WTC11 (cell line): ENCODE measurements at regions not wholly inside any gene's neighbourhood (a gene's known extent, or its start where the extent isn't known, plus 50 kb on each side); places are given as distances from the start of the nearest gene placed in this dataset.

Source experiments
- ATAC-seq: fragments of 200-7000 bp; cut with Tn5 transposase; 2 replicates; pipeline ENCODE4 v1.10.0; 2021; ENCODE audit warnings: mild to moderate bottlenecking, moderate library complexity
- CTCF ChIA-PET: fragments of 300-600 bp; sonication (Branson Sonifier 250); formaldehyde crosslinking; loops from one replicate; lab custom pipeline; 2021; ENCODE audit warnings: antibody characterized with exemption; lab: Charles Lee
- POLR2A ChIA-PET: fragments of 350-600 bp; sonication (Branson Sonifier 250); formaldehyde crosslinking; loops from one replicate; lab custom pipeline; 2021; ENCODE audit warnings: antibody characterized with exemption; lab: Charles Lee
- DNase-seq: peaks from one replicate; pipeline ENCODE4 v3.0.0; 2021; ENCODE audit warnings: low spot score
- H3K27ac Mint-ChIP-seq: 2 replicates; pipeline ENCODE4 v1.8.0; 2021; ENCODE audit warnings: mixed read lengths
- H3K27me3 Mint-ChIP-seq: 2 replicates; pipeline ENCODE4 v1.8.0; 2021; ENCODE audit warnings: low read depth, mild to moderate bottlenecking, moderate library complexity, mixed read lengths
- H3K36me3 Mint-ChIP-seq: 2 replicates; pipeline ENCODE4 v1.8.0; 2021; ENCODE audit warnings: mixed read lengths
- H3K4me1 Mint-ChIP-seq: 2 replicates; pipeline ENCODE4 v1.8.0; 2022; ENCODE audit warnings: mixed read lengths
- H3K4me3 Mint-ChIP-seq: 2 replicates; pipeline ENCODE4 v1.8.0; 2021; ENCODE audit warnings: mild to moderate bottlenecking, moderate library complexity, mixed read lengths
- H3K9me3 Mint-ChIP-seq: 2 replicates; pipeline ENCODE4 v1.8.0; 2021; ENCODE audit warnings: mixed read lengths
- CREM ChIP-seq: sonication (generic); formaldehyde crosslinking; IDR thresholded peaks from 2 replicates; pipeline ENCODE4 v1.8.1; 2022; ENCODE audit warnings: mild to moderate bottlenecking, missing genetic modification reagents, moderate library complexity
- ELF4 ChIP-seq: sonication (generic); formaldehyde crosslinking; IDR thresholded peaks from 2 replicates; pipeline ENCODE4 v1.8.1; 2022; ENCODE audit warnings: low read depth, mild to moderate bottlenecking, moderate library complexity, missing genetic modification reagents
- KAT7 ChIP-seq: sonication (generic); formaldehyde crosslinking; IDR thresholded peaks from 2 replicates; pipeline ENCODE4 v1.8.1; 2023; ENCODE audit warnings: missing genetic modification reagents, mild to moderate bottlenecking, borderline replicate concordance
- MXD4 ChIP-seq: fragments of 250-450 bp; sonication (Bioruptor Pico); IDR thresholded peaks from 2 replicates; pipeline ENCODE4 v1.8.0; 2021; ENCODE audit warnings: mild to moderate bottlenecking, moderate library complexity, borderline replicate concordance
- NR3C1 ChIP-seq: sonication (generic); formaldehyde crosslinking; conservative IDR thresholded peaks from 2 replicates; pipeline ENCODE4 v1.8.1; 2023; ENCODE audit warnings: low read depth, mild to moderate bottlenecking, missing genetic modification reagents
- OVOL2 ChIP-seq: fragments of 250-450 bp; sonication (Bioruptor Pico); IDR thresholded peaks from 2 replicates; pipeline ENCODE4 v1.9.0; 2021; ENCODE audit warnings: mild to moderate bottlenecking, borderline replicate concordance
- RORB ChIP-seq: fragments of 250-450 bp; sonication (Bioruptor Pico); IDR thresholded peaks from 2 replicates; pipeline ENCODE4 v1.9.0; 2021; ENCODE audit warnings: mild to moderate bottlenecking
- SP1 ChIP-seq: sonication (generic); formaldehyde crosslinking; conservative IDR thresholded peaks from 2 replicates; pipeline ENCODE4 v1.8.1; 2022; ENCODE audit warnings: missing genetic modification reagents
- ZBTB21 ChIP-seq: sonication (generic); formaldehyde crosslinking; IDR thresholded peaks from 2 replicates; pipeline ENCODE4 v1.8.1; 2023; ENCODE audit warnings: mild to moderate bottlenecking, missing genetic modification reagents, borderline replicate concordance
- ZNF263 ChIP-seq: sonication (generic); formaldehyde crosslinking; IDR thresholded peaks from 2 replicates; pipeline ENCODE4 v1.8.1; 2022; ENCODE audit warnings: low read depth, mild to moderate bottlenecking, moderate library complexity, missing genetic modification reagents
- ZNF416 ChIP-seq: fragments of 250-450 bp; sonication (Bioruptor Pico); IDR thresholded peaks from 2 replicates; pipeline ENCODE4 v1.9.0; 2021; ENCODE audit warnings: mild to moderate bottlenecking, inconsistent platforms
- ZNF423 ChIP-seq: fragments of 250-450 bp; sonication (Bioruptor Pico); IDR thresholded peaks from 2 replicates; pipeline ENCODE4 v2.1.2; 2022; ENCODE audit warnings: mild to moderate bottlenecking, moderate library complexity
- TF ChIP-seq, protein P1 (sequence below): fragments of 250-450 bp; sonication (Bioruptor Pico); IDR thresholded peaks from 2 replicates; pipeline ENCODE4 v1.9.0; 2021; ENCODE audit warnings: mild to moderate bottlenecking, borderline replicate concordance
- TF ChIP-seq, protein P2 (sequence below): fragments of 250-450 bp; sonication (Bioruptor Pico); conservative IDR thresholded peaks from 2 replicates; pipeline ENCODE4 v1.9.0; 2021; ENCODE audit warnings: mild to moderate bottlenecking
- TF ChIP-seq, protein P3 (sequence below): sonication (generic); formaldehyde crosslinking; IDR thresholded peaks from 2 replicates; pipeline ENCODE4 v1.8.0; 2022; ENCODE audit warnings: mild to moderate bottlenecking, missing genetic modification reagents
- TF ChIP-seq, protein P4 (sequence below): sonication (generic); formaldehyde crosslinking; IDR thresholded peaks from 2 replicates; pipeline ENCODE4 v1.8.0; 2022; ENCODE audit warnings: mild to moderate bottlenecking, missing genetic modification reagents
- TF ChIP-seq, protein P5 (sequence below): fragments of 250-450 bp; sonication (Bioruptor Pico); IDR thresholded peaks from 2 replicates; pipeline ENCODE4 v2.1.2; 2022; ENCODE audit warnings: mild to moderate bottlenecking, moderate library complexity
- TF ChIP-seq, protein P6 (sequence below): fragments of 250-450 bp; sonication (Bioruptor Pico); IDR thresholded peaks from 2 replicates; pipeline ENCODE4 v1.9.0; 2021; ENCODE audit warnings: mild to moderate bottlenecking

DNA sequence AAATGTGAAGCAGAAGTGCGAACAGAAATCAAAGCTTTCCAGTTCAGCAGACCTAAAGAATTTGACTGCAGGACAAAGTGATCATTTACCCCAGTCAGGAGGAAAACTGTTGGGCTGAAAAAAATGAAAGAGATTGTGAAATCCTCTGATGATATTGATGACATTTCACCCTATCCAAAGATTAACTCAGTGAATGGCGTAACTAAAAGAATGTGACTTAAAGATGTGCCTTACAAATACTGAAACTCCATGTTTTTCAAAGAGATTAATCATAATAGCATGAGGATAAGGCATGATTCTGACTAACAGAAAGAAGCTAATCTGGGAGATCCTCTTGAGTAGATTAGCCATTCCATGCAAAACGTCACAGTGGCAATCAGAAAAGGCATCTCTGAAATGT lies 225.6 kb downstream of the DUSP6 start:
- ATAC-seq = no peak
- Mint-ChIP-seq H3K36me3 (no peaks in the 10 kb centered on the region), H3K27ac (no peak overlapping the region), H3K9me3 (no peaks in the 10 kb centered on the region), H3K4me1 (peaks cover 6% of the 10 kb centered on the region), H3K4me3 (no peak overlapping the region), H3K27me3 (no peaks in the 10 kb centered on the region)
- CTCF ChIA-PET = no interaction called here
- no peak for DNase-seq
- TF ChIP-seq, protein P1, sequence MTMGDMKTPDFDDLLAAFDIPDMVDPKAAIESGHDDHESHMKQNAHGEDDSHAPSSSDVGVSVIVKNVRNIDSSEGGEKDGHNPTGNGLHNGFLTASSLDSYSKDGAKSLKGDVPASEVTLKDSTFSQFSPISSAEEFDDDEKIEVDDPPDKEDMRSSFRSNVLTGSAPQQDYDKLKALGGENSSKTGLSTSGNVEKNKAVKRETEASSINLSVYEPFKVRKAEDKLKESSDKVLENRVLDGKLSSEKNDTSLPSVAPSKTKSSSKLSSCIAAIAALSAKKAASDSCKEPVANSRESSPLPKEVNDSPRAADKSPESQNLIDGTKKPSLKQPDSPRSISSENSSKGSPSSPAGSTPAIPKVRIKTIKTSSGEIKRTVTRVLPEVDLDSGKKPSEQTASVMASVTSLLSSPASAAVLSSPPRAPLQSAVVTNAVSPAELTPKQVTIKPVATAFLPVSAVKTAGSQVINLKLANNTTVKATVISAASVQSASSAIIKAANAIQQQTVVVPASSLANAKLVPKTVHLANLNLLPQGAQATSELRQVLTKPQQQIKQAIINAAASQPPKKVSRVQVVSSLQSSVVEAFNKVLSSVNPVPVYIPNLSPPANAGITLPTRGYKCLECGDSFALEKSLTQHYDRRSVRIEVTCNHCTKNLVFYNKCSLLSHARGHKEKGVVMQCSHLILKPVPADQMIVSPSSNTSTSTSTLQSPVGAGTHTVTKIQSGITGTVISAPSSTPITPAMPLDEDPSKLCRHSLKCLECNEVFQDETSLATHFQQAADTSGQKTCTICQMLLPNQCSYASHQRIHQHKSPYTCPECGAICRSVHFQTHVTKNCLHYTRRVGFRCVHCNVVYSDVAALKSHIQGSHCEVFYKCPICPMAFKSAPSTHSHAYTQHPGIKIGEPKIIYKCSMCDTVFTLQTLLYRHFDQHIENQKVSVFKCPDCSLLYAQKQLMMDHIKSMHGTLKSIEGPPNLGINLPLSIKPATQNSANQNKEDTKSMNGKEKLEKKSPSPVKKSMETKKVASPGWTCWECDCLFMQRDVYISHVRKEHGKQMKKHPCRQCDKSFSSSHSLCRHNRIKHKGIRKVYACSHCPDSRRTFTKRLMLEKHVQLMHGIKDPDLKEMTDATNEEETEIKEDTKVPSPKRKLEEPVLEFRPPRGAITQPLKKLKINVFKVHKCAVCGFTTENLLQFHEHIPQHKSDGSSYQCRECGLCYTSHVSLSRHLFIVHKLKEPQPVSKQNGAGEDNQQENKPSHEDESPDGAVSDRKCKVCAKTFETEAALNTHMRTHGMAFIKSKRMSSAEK = no peak
- TF ChIP-seq RORB (CRISPR knock-in tag) = no peak
- TF ChIP-seq ZNF423 = no peak
- no peak for TF ChIP-seq ELF4 (CRISPR knock-in tag)
- TF ChIP-seq CREM (CRISPR knock-in tag) = no peak
- TF ChIP-seq, protein P2, sequence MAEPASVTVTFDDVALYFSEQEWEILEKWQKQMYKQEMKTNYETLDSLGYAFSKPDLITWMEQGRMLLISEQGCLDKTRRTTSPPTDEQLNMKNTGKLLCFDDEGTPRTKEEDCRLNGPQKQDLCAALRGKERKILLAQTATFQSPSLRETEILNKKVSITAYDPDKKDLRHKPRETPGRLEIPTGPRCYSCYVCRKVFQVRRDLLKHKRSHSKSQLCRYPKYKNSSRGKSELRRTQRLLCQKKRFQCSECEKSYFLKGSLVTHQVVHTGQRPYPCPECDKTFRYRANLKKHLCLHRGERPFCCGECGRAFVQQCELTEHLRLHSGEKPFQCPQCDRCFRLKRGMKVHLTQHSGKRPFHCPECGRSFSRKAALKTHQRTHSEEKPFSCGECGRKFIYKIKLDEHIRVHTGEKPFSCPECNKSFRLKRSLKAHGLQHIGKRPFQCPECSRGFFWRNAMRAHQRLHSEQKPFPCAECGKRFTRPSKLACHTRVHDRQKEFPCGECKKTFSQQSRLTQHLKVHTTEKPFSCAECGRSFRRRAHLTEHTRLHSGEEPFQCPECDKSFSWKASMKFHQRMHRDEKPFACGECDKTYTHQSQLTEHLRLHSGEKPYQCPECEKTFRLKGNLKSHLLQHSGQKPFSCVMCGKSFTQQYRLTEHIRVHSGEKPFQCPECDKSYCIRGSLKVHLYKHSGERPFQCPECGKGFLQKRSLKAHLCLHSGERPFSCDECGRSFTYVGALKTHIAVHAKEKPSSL (CRISPR knock-in tag) = no peak
- no peak for TF ChIP-seq OVOL2
- TF ChIP-seq, protein P3, sequence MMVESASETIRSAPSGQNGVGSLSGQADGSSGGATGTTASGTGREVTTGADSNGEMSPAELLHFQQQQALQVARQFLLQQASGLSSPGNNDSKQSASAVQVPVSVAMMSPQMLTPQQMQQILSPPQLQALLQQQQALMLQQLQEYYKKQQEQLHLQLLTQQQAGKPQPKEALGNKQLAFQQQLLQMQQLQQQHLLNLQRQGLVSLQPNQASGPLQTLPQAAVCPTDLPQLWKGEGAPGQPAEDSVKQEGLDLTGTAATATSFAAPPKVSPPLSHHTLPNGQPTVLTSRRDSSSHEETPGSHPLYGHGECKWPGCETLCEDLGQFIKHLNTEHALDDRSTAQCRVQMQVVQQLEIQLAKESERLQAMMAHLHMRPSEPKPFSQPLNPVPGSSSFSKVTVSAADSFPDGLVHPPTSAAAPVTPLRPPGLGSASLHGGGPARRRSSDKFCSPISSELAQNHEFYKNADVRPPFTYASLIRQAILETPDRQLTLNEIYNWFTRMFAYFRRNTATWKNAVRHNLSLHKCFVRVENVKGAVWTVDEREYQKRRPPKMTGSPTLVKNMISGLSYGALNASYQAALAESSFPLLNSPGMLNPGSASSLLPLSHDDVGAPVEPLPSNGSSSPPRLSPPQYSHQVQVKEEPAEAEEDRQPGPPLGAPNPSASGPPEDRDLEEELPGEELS (CRISPR knock-in tag) = no peak
- no peak for TF ChIP-seq ZNF263
- TF ChIP-seq NR3C1 (CRISPR knock-in tag) = no peak
- TF ChIP-seq, protein P4, sequence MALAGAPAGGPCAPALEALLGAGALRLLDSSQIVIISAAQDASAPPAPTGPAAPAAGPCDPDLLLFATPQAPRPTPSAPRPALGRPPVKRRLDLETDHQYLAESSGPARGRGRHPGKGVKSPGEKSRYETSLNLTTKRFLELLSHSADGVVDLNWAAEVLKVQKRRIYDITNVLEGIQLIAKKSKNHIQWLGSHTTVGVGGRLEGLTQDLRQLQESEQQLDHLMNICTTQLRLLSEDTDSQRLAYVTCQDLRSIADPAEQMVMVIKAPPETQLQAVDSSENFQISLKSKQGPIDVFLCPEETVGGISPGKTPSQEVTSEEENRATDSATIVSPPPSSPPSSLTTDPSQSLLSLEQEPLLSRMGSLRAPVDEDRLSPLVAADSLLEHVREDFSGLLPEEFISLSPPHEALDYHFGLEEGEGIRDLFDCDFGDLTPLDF (CRISPR knock-in tag) = no peak
- no peak for TF ChIP-seq ZBTB21
- TF ChIP-seq KAT7 (CRISPR knock-in tag) = no peak
- no peak for TF ChIP-seq MXD4 (CRISPR knock-in tag)
- POLR2A ChIA-PET = no interaction called here

DNA sequence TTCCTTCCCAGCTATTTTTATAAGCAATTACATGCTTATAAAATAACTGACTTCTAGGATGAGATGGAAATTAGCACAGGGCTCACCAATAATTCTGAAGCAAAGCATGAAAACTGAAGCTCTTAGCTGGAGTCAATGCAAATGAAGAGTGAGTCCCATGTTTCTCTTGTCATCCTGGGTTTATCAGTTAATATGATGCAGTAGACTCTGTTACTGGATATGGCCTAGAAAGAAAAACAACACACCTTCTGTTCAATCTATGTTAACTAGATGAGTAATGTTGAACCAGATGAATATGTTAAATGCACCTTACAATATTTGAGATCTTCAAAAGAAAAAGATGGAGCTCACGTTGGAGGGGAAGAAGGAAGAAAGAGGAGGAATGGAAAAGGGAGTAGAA lies 229.4 kb downstream of the DUSP6 start:
- ChIA-PET POLR2A (no interaction called here), CTCF (no interaction called here)
- no peaks in the 10 kb centered on the region for H3K36me3 Mint-ChIP-seq
- DNase-seq = no peak
- H3K27me3 Mint-ChIP-seq = no peaks in the 10 kb centered on the region
- H3K4me3 Mint-ChIP-seq = no peak overlapping the region
- H3K4me1 Mint-ChIP-seq = peaks cover 6% of the 10 kb centered on the region
- H3K9me3 Mint-ChIP-seq = no peaks in the 10 kb centered on the region
- no peak overlapping the region for H3K27ac Mint-ChIP-seq
- no peak for ATAC-seq
- TF ChIP-seq, protein P5, sequence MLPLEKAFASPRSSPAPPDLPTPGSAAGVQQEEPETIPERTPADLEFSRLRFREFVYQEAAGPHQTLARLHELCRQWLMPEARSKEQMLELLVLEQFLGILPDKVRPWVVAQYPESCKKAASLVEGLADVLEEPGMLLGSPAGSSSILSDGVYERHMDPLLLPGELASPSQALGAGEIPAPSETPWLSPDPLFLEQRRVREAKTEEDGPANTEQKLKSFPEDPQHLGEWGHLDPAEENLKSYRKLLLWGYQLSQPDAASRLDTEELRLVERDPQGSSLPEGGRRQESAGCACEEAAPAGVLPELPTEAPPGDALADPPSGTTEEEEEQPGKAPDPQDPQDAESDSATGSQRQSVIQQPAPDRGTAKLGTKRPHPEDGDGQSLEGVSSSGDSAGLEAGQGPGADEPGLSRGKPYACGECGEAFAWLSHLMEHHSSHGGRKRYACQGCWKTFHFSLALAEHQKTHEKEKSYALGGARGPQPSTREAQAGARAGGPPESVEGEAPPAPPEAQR (CRISPR knock-in tag) = no peak
- TF ChIP-seq KAT7 (CRISPR knock-in tag) (no peak), SP1 (CRISPR knock-in tag) (no peak), ZNF416 (CRISPR knock-in tag) (no peak)
- TF ChIP-seq, protein P4 (CRISPR knock-in tag) = no peak
- TF ChIP-seq, protein P6, sequence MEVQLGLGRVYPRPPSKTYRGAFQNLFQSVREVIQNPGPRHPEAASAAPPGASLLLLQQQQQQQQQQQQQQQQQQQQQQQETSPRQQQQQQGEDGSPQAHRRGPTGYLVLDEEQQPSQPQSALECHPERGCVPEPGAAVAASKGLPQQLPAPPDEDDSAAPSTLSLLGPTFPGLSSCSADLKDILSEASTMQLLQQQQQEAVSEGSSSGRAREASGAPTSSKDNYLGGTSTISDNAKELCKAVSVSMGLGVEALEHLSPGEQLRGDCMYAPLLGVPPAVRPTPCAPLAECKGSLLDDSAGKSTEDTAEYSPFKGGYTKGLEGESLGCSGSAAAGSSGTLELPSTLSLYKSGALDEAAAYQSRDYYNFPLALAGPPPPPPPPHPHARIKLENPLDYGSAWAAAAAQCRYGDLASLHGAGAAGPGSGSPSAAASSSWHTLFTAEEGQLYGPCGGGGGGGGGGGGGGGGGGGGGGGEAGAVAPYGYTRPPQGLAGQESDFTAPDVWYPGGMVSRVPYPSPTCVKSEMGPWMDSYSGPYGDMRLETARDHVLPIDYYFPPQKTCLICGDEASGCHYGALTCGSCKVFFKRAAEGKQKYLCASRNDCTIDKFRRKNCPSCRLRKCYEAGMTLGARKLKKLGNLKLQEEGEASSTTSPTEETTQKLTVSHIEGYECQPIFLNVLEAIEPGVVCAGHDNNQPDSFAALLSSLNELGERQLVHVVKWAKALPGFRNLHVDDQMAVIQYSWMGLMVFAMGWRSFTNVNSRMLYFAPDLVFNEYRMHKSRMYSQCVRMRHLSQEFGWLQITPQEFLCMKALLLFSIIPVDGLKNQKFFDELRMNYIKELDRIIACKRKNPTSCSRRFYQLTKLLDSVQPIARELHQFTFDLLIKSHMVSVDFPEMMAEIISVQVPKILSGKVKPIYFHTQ (CRISPR knock-in tag) = no peak
